K562 (cell line): ENCODE measurements at regions not wholly inside any gene's neighbourhood (a gene's known extent, or its start where the extent isn't known, plus 50 kb on each side); places are given as distances from the start of the nearest gene placed in this dataset.

Experiments used
- ATAC-seq: fragments of 200-7000 bp; cut with Tn5 transposase; 3 replicates; pipeline ENCODE4 v1.9.1; 2020; ENCODE audit warnings: moderate library complexity
- BruUV-seq: library from RNA; stranded (reverse); fragments of 400-500 nt; replicated peaks from 2 replicates; lab custom pipeline; 2021; lab: Mats Ljungman, UMichigan
- CTCF ChIA-PET: fragments of 300-600 bp; formaldehyde crosslinking; extraction: SDS; loops from one replicate; lab custom pipeline; 2021; ENCODE audit warnings: low intra/inter-chr PET ratio; lab: Yijun Ruan, JAX
- POLR2A ChIA-PET: fragments of 300-600, 350-650 bp; sonication (Branson Sonifier 250); formaldehyde crosslinking; extraction: SDS; loops from one replicate; lab custom pipeline; 2021; ENCODE audit warnings: antibody characterized with exemption, inconsistent platforms; lab: Yijun Ruan, JAX
- DNase-seq, 4 experiments: peaks; one replicate each; pipeline versions ENCODE4 v3.0.0 to v3.0.0-alpha.2; 2011 to 2018; ENCODE audit warnings: low spot score in 3 of 4, mixed read lengths in 3 of 4; ENCODE audit errors: extremely low read depth in 1 of 4
- FAIRE-seq: peaks from 2 replicates; lab custom pipeline; 2011; peaks lifted over from hg19 to GRCh38; lab: Jason Lieb, UNC
- H2AFZ ChIP-seq: 2 replicates; pipeline ENCODE4 v1.6.0; 2011; ENCODE audit warnings: low read depth, low read length, control low read depth, inconsistent platforms
- H3K27ac ChIP-seq: fragments of 200-600 bp; 3 replicates; pipeline ENCODE4 v1.8.0; 2011; ENCODE audit warnings: low read depth, mild to moderate bottlenecking, control low read depth, inconsistent platforms, low read length, moderate library complexity, mixed read lengths; ENCODE audit errors: extremely low read depth
- H3K27me3 ChIP-seq, 2 experiments: fragments of 300-600 bp in 1 of 2; 2 replicates in 1 of 2; 3 replicates in 1 of 2; pipeline versions ENCODE4 v1.6.0 to v1.8.0; 2011; ENCODE audit warnings: inconsistent platforms in 2 of 2, low read length in 2 of 2, mild to moderate bottlenecking in 1 of 2, mixed read lengths in 1 of 2, moderate library complexity in 1 of 2; ENCODE audit not compliant: control insufficient read depth in 2 of 2, insufficient read depth in 2 of 2
- H3K36me3 ChIP-seq: fragments of 300-600 bp; 3 replicates; pipeline ENCODE4 v1.8.0; 2011; ENCODE audit warnings: mild to moderate bottlenecking, low read length, inconsistent platforms; ENCODE audit not compliant: control insufficient read depth, insufficient read depth
- H3K4me1 ChIP-seq, 2 experiments: fragments of 200-600 bp in 1 of 2; replicated peaks in 1 of 2; 2 replicates in 1 of 2; 3 replicates in 1 of 2; pipeline versions ENCODE4 v1.5.1 to v1.8.0; 2011; ENCODE audit warnings: inconsistent platforms in 2 of 2, low read length in 2 of 2, mild to moderate bottlenecking in 1 of 2, mixed read lengths in 1 of 2, moderate library complexity in 1 of 2; ENCODE audit not compliant: control insufficient read depth in 2 of 2, insufficient read depth in 2 of 2
- H3K4me2 ChIP-seq: 2 replicates; pipeline ENCODE4 v1.6.1; 2011; ENCODE audit warnings: low read length, control low read depth, inconsistent platforms, mixed read lengths; ENCODE audit not compliant: insufficient read depth
- H3K4me3 ChIP-seq: fragments of 200-600 bp; sonication (generic), shearing (Covaris generic); 2 replicates; pipeline ENCODE4 v1.5.1; 2016; ENCODE audit warnings: control low read depth, inconsistent platforms
- H3K79me2 ChIP-seq: fragments of 200-600 bp; 3 replicates; pipeline ENCODE4 v1.8.0; 2011; ENCODE audit warnings: low read length, inconsistent platforms; ENCODE audit not compliant: control insufficient read depth, insufficient read depth
- H3K9ac ChIP-seq, 2 experiments: 2 replicates each; pipeline versions ENCODE4 v1.6.0 to v1.6.1; 2011; ENCODE audit warnings: low read depth in 2 of 2, low read length in 2 of 2, control low read depth in 1 of 2, inconsistent platforms in 1 of 2, mild to moderate bottlenecking in 1 of 2, mixed read lengths in 1 of 2; ENCODE audit not compliant: insufficient read depth in 1 of 2
- H3K9me1 ChIP-seq: one replicate; pipeline ENCODE4 v1.6.0; 2011; ENCODE audit warnings: inconsistent platforms, mild to moderate bottlenecking, low read length, moderate library complexity; ENCODE audit not compliant: control insufficient read depth, insufficient read depth
- H3K9me3 ChIP-seq: replicated peaks from 2 replicates; pipeline ENCODE4 v1.5.1; 2011; ENCODE audit warnings: low read depth, low read length, inconsistent platforms; ENCODE audit not compliant: control insufficient read depth, insufficient read depth
- H4K20me1 ChIP-seq: replicated peaks from 2 replicates; pipeline ENCODE4 v1.6.1; 2011; ENCODE audit warnings: low read length, inconsistent platforms, mixed read lengths; ENCODE audit not compliant: control insufficient read depth, insufficient read depth
- CEBPG ChIP-seq, 3 experiments: fragments of 200-800 bp in 1 of 3; sonication (Bioruptor generic) in 1 of 3; sonication (generic) in 1 of 3; formaldehyde crosslinking in 1 of 3; IDR thresholded peaks in 2 of 3; conservative IDR thresholded peaks in 1 of 3; 2 replicates each; pipeline versions ENCODE4 v1.6.1 to v1.8.0; 2016 to 2022; ENCODE audit warnings: missing compliant biosample characterization in 2 of 3, missing genetic modification characterization in 2 of 3, mild to moderate bottlenecking in 1 of 3, missing genetic modification reagents in 1 of 3
- EGR1 ChIP-seq: fragments of 450-650 bp; conservative IDR thresholded peaks from 2 replicates; pipeline ENCODE4 v1.6.1; 2017; ENCODE audit warnings: mild to moderate bottlenecking
- FOXA1 ChIP-seq: fragments of 450-650 bp; IDR thresholded peaks from 2 replicates; pipeline ENCODE4 v1.6.1; 2016; ENCODE audit warnings: mild to moderate bottlenecking, borderline replicate concordance
- HLTF ChIP-seq: fragments of 450-650 bp; IDR thresholded peaks from 2 replicates; pipeline ENCODE4 v1.6.1; 2016
- PHF21A ChIP-seq: fragments of 450-650 bp; IDR thresholded peaks from 2 replicates; pipeline ENCODE4 v1.6.1; 2017; ENCODE audit warnings: low read depth, borderline replicate concordance
- RBM39 ChIP-seq: fragments of 200-400 bp; formaldehyde crosslinking; optimal IDR thresholded peaks from 2 replicates; pipeline ENCODE3; 2018; ENCODE audit warnings: low read depth, low read length
- in situ Hi-C: fragments of 300-500 bp; cut with MboI; formaldehyde crosslinking; loops from 4 replicates; pipeline ENCODE4 v1.15.0; 2018; ENCODE audit warnings: inconsistent platforms, mixed read lengths
- intact Hi-C: fragments of 100-400 bp; cut with micrococcal nuclease; formaldehyde crosslinking; loops from 2 replicates; pipeline ENCODE4 v1.14.2; 2022
- TF ChIP-seq, protein P1 (sequence below), 3 experiments: fragments of 200-800 bp in 1 of 3; fragments of 250-450 bp in 1 of 3; fragments of 450-650 bp in 1 of 3; sonication (Bioruptor Pico) in 1 of 3; sonication (Bioruptor generic) in 1 of 3; formaldehyde crosslinking in 1 of 3; IDR thresholded peaks; 2 replicates each; pipeline versions ENCODE4 v1.6.1 to v1.8.0; 2016 to 2022; ENCODE audit warnings: mild to moderate bottlenecking in 2 of 3, missing genetic modification characterization in 2 of 3, missing compliant biosample characterization in 1 of 3, moderate library complexity in 1 of 3
- TF ChIP-seq, protein P2 (sequence below), 2 experiments: fragments of 250-450 bp in 1 of 2; fragments of 450-650 bp in 1 of 2; sonication (Bioruptor Pico) in 1 of 2; IDR thresholded peaks; 2 replicates each; pipeline versions ENCODE4 v1.6.1 to v1.8.0; 2016 to 2021; ENCODE audit warnings: mild to moderate bottlenecking in 2 of 2, moderate library complexity in 2 of 2, missing compliant biosample characterization in 1 of 2, missing genetic modification characterization in 1 of 2
- TF ChIP-seq, protein P3 (sequence below): sonication (generic); formaldehyde crosslinking; IDR thresholded peaks from 2 replicates; pipeline ENCODE4 v1.8.0; 2022; ENCODE audit warnings: mild to moderate bottlenecking, missing genetic modification reagents
- TF ChIP-seq, protein P4 (sequence below): fragments of 450-650 bp; IDR thresholded peaks from 2 replicates; pipeline ENCODE4 v1.6.1; 2016; ENCODE audit warnings: low read depth, mild to moderate bottlenecking, moderate library complexity
- TF ChIP-seq, protein P5 (sequence below): sonication (generic); formaldehyde crosslinking; IDR thresholded peaks from 2 replicates; pipeline ENCODE4 v1.9.0; 2022; ENCODE audit warnings: mild to moderate bottlenecking, missing genetic modification reagents

DNA sequence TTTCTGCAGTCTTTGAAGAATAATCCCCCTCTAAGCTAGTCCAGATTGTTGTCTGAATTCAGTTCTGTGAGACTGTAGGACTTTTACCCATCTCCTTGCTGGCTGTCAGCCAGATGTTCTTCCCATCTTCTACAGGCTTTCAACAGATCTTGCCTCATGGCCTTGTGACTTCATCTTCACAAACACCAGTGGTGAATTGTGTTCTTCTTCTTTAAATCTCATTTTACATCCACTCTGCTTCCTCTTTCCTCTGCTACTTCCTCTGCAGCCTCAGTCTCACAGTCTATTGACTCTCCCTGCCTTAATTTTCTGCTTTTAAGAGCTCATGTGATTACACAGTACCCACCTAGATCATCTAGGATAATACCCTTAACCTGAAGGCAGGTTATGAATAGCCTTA lies 859.0 kb upstream of the SLITRK1 start:
- Histone ChIP-seq H3K4me1 (no peaks in the 10 kb centered on the region), H2AFZ (no peak overlapping the region), H3K27me3 (no peaks in the 10 kb centered on the region), H3K9me3 (no peaks in the 10 kb centered on the region; the same call in 1 of the 2 replicates), H3K4me2 (no peak overlapping the region), H3K4me3 (no peak overlapping the region), H4K20me1 (no peaks in the 10 kb centered on the region), H3K9ac (no peak overlapping the region), H3K9me1 (no peaks in the 10 kb centered on the region), H3K79me2 (no peaks in the 10 kb centered on the region), H3K27ac (no peak overlapping the region), H3K36me3 (no peaks in the 10 kb centered on the region)
- TF ChIP-seq, protein P1, sequence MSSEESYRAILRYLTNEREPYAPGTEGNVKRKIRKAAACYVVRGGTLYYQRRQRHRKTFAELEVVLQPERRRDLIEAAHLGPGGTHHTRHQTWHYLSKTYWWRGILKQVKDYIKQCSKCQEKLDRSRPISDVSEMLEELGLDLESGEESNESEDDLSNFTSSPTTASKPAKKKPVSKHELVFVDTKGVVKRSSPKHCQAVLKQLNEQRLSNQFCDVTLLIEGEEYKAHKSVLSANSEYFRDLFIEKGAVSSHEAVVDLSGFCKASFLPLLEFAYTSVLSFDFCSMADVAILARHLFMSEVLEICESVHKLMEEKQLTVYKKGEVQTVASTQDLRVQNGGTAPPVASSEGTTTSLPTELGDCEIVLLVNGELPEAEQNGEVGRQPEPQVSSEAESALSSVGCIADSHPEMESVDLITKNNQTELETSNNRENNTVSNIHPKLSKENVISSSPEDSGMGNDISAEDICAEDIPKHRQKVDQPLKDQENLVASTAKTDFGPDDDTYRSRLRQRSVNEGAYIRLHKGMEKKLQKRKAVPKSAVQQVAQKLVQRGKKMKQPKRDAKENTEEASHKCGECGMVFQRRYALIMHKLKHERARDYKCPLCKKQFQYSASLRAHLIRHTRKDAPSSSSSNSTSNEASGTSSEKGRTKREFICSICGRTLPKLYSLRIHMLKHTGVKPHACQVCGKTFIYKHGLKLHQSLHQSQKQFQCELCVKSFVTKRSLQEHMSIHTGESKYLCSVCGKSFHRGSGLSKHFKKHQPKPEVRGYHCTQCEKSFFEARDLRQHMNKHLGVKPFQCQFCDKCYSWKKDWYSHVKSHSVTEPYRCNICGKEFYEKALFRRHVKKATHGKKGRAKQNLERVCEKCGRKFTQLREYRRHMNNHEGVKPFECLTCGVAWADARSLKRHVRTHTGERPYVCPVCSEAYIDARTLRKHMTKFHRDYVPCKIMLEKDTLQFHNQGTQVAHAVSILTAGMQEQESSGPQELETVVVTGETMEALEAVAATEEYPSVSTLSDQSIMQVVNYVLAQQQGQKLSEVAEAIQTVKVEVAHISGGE (CRISPR knock-in tag; IDR thresholded peaks at IDR 0.05), result no peak
- no peak for TF ChIP-seq EGR1
- TF ChIP-seq, protein P2, sequence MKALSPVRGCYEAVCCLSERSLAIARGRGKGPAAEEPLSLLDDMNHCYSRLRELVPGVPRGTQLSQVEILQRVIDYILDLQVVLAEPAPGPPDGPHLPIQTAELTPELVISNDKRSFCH (CRISPR knock-in tag; IDR thresholded peaks at IDR 0.05), result no peak
- TF ChIP-seq, protein P2 (tag; IDR thresholded peaks at IDR 0.05), result no peak
- TF ChIP-seq PHF21A, result no peak
- TF ChIP-seq, protein P3, sequence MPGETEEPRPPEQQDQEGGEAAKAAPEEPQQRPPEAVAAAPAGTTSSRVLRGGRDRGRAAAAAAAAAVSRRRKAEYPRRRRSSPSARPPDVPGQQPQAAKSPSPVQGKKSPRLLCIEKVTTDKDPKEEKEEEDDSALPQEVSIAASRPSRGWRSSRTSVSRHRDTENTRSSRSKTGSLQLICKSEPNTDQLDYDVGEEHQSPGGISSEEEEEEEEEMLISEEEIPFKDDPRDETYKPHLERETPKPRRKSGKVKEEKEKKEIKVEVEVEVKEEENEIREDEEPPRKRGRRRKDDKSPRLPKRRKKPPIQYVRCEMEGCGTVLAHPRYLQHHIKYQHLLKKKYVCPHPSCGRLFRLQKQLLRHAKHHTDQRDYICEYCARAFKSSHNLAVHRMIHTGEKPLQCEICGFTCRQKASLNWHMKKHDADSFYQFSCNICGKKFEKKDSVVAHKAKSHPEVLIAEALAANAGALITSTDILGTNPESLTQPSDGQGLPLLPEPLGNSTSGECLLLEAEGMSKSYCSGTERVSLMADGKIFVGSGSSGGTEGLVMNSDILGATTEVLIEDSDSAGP (CRISPR knock-in tag), result no peak
- TF ChIP-seq HLTF, result no peak
- TF ChIP-seq CEBPG (CRISPR knock-in tag; IDR thresholded peaks at IDR 0.05), result no peak
- TF ChIP-seq CEBPG (tag; conservative IDR thresholded peaks at IDR 0.05 in 1 of 2, IDR thresholded peaks at IDR 0.05 in 1 of 2), result no peak
- TF ChIP-seq FOXA1, result no peak
- TF ChIP-seq RBM39, result no peak
- TF ChIP-seq, protein P4, sequence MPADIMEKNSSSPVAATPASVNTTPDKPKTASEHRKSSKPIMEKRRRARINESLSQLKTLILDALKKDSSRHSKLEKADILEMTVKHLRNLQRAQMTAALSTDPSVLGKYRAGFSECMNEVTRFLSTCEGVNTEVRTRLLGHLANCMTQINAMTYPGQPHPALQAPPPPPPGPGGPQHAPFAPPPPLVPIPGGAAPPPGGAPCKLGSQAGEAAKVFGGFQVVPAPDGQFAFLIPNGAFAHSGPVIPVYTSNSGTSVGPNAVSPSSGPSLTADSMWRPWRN, result no peak
- TF ChIP-seq, protein P5, sequence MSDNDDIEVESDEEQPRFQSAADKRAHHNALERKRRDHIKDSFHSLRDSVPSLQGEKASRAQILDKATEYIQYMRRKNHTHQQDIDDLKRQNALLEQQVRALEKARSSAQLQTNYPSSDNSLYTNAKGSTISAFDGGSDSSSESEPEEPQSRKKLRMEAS (CRISPR knock-in tag), result no peak
- no TSS peak for BruUV-seq
- FAIRE-seq (no peak), ATAC-seq (no peak), DNase-seq (no peak)
- POLR2A ChIA-PET, result no interaction called here
- intact Hi-C loops, result no loop called here
- in situ Hi-C loops, result no loop called here
- CTCF ChIA-PET, result no interaction called here
